ENCODE measurements at regions not wholly inside any gene's neighbourhood (a gene's known extent, or its start where the extent isn't known, plus 50 kb on each side); places are given as distances from the start of the nearest gene placed in this dataset.
"Not testable (repeated sequence)": the region's sequence is repeated elsewhere in the genome, so short reads cannot be mapped to it uniquely, and the experiment has no call there.

GRCh38 chr4:85054925-85055324 lies 88.4 kb upstream of the WDFY3 start:
- TF ChIP-seq CTCF, EZH2phosphoT487 (IDR thresholded peaks at IDR 0.05; ENCODE audit: low read length): not testable (repeated sequence)
